DOHH2 (cell line): ENCODE measurements at regions not wholly inside any gene's neighbourhood (a gene's known extent, or its start where the extent isn't known, plus 50 kb on each side); places are given as distances from the start of the nearest gene placed in this dataset.

Source experiments
- H3F3A ChIP-seq: fragments of 200-600 bp; sonication (generic), shearing (Covaris generic); 2 replicates; pipeline ENCODE4 v1.6.0; 2016; ENCODE audit warnings: antibody characterized with exemption, mild to moderate bottlenecking; ENCODE audit not compliant: control insufficient read depth, insufficient read depth
- H3K27ac ChIP-seq: fragments of 200-600 bp; sonication (generic); 2 replicates; pipeline ENCODE4 v1.5.1; 2014; ENCODE audit warnings: low read depth, mild to moderate bottlenecking, low read length, moderate library complexity
- H3K27me3 ChIP-seq: fragments of 200-600 bp; sonication (generic); 2 replicates; pipeline ENCODE4 v1.6.1; 2014; ENCODE audit warnings: mild to moderate bottlenecking, low read length, mixed read lengths; ENCODE audit not compliant: control insufficient read depth
- H3K36me3 ChIP-seq: fragments of 200-600 bp; sonication (generic); 2 replicates; pipeline ENCODE4 v1.6.1; 2014; ENCODE audit warnings: mild to moderate bottlenecking, low read length, moderate library complexity, mixed read lengths; ENCODE audit not compliant: control insufficient read depth
- H3K4me1 ChIP-seq: fragments of 200-600 bp; sonication (generic); 2 replicates; pipeline ENCODE4 v1.6.1; 2014; ENCODE audit warnings: mild to moderate bottlenecking, low read length, mixed read lengths; ENCODE audit not compliant: control insufficient read depth
- H3K4me2 ChIP-seq: fragments of 200-600 bp; sonication (generic); 2 replicates; pipeline ENCODE4 v1.6.0; 2014; ENCODE audit warnings: mild to moderate bottlenecking, low read length, moderate library complexity
- H3K4me3 ChIP-seq: fragments of 200-600 bp; sonication (generic); 2 replicates; pipeline ENCODE4 v1.5.1; 2014; ENCODE audit warnings: mild to moderate bottlenecking, low read length, mixed read lengths
- H3K79me2 ChIP-seq: fragments of 200-600 bp; sonication (generic); 2 replicates; pipeline ENCODE4 v1.6.1; 2014; ENCODE audit warnings: mild to moderate bottlenecking, low read length, mixed read lengths; ENCODE audit not compliant: control insufficient read depth
- H3K9me2 ChIP-seq: fragments of 200-600 bp; sonication (generic); replicated peaks from 2 replicates; pipeline ENCODE4 v1.6.1; 2014; ENCODE audit warnings: mild to moderate bottlenecking, low read length, mixed read lengths; ENCODE audit not compliant: control insufficient read depth
- H3K9me3 ChIP-seq: fragments of 200-600 bp; sonication (generic); 2 replicates; pipeline ENCODE4 v1.6.1; 2014; ENCODE audit warnings: antibody characterized with exemption, low read length, mixed read lengths; ENCODE audit not compliant: control insufficient read depth, insufficient read depth
- H4K20me1 ChIP-seq: fragments of 200-600 bp; sonication (generic); 2 replicates; pipeline ENCODE4 v1.6.0; 2014; ENCODE audit warnings: low read depth, mild to moderate bottlenecking, antibody characterized with exemption, low read length, moderate library complexity; ENCODE audit not compliant: control insufficient read depth, insufficient read depth
- EZH2phosphoT487 ChIP-seq: fragments of 200-600 bp; sonication (generic); IDR thresholded peaks from 2 replicates; pipeline ENCODE4 v1.6.1; 2017; ENCODE audit warnings: borderline replicate concordance, mild to moderate bottlenecking, antibody characterized with exemption, low read length, moderate library complexity, mixed read lengths
- TF ChIP-seq, protein P1 (sequence below): fragments of 200-600 bp; sonication (generic); IDR thresholded peaks from one replicate; pipeline ENCODE4 v1.5.1; 2014; ENCODE audit warnings: antibody characterized with exemption, mild to moderate bottlenecking, low read depth, low read length; ENCODE audit not compliant: poor library complexity, severe bottlenecking

DNA sequence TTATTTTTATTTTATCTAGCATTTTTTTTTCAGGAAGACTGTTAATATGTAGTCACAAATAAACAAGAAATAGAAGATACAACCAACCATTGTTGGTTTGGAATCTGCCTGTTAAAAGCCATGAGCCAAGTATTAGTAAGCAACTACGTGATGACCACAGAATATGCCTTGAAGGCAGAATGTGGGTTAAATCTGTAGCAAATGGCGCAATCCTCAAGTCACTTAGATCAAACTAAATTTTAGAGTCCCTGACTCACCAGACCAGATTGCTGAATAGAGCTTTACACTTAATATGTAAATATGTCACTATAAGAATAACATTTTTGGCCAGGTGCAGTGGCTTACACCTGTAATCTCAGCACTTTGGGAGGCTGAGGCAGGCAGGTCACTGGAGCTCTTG lies 800.1 kb upstream of the CITED2 start:
- Histone ChIP-seq H3K36me3 (no peaks in the 10 kb centered on the region), H3K4me3 (no peak overlapping the region), H3K27me3 (no peaks in the 10 kb centered on the region), H3K4me2 (no peak overlapping the region), H3K27ac (no peak overlapping the region), H4K20me1 (no peaks in the 10 kb centered on the region), H3F3A (no peaks in the 10 kb centered on the region; the same call in 1 of the 2 replicates), H3K9me3 (no peaks in the 10 kb centered on the region), H3K79me2 (no peaks in the 10 kb centered on the region), H3K4me1 (no peaks in the 10 kb centered on the region), H3K9me2 (no peaks in the 10 kb centered on the region)
- TF ChIP-seq, protein P1, sequence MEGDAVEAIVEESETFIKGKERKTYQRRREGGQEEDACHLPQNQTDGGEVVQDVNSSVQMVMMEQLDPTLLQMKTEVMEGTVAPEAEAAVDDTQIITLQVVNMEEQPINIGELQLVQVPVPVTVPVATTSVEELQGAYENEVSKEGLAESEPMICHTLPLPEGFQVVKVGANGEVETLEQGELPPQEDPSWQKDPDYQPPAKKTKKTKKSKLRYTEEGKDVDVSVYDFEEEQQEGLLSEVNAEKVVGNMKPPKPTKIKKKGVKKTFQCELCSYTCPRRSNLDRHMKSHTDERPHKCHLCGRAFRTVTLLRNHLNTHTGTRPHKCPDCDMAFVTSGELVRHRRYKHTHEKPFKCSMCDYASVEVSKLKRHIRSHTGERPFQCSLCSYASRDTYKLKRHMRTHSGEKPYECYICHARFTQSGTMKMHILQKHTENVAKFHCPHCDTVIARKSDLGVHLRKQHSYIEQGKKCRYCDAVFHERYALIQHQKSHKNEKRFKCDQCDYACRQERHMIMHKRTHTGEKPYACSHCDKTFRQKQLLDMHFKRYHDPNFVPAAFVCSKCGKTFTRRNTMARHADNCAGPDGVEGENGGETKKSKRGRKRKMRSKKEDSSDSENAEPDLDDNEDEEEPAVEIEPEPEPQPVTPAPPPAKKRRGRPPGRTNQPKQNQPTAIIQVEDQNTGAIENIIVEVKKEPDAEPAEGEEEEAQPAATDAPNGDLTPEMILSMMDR = no peak
- TF ChIP-seq EZH2phosphoT487 = no peak

GRCh38 chr6:140168365-140168764 lies 793.9 kb upstream of the CITED2 start:
- Histone ChIP-seq H3F3A (no peaks in the 10 kb centered on the region; the same call in 1 of the 2 replicates), H3K27me3 (no peaks in the 10 kb centered on the region), H3K27ac (no peak overlapping the region), H3K36me3 (no peaks in the 10 kb centered on the region), H4K20me1 (no peaks in the 10 kb centered on the region), H3K4me2 (no peak overlapping the region), H3K9me3 (no peaks in the 10 kb centered on the region), H3K9me2 (no peaks in the 10 kb centered on the region), H3K4me1 (no peaks in the 10 kb centered on the region), H3K79me2 (no peaks in the 10 kb centered on the region), H3K4me3 (no peak overlapping the region)
- no peak for TF ChIP-seq EZH2phosphoT487
- TF ChIP-seq, protein P1 = no peak

DNA sequence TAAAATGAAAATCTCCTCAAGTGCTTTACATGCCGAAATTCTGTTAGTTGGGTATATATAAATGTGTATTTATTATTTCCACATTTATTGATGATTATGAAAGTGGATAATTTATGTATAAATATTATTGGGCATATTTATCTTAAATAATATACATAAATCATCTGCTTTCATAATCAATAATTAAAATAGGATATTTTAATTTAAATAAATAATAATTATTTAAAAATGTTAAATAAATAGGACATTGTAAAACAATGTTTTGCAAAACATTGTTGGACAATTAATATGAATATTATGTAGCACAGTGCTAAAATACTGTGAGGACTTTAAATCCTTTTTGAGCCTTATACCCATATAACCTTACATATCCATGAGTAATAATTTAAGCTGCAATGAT lies 786.5 kb upstream of the CITED2 start:
- Histone ChIP-seq H3K4me2 (no peak overlapping the region), H3K9me3 (no peaks in the 10 kb centered on the region), H3K36me3 (no peaks in the 10 kb centered on the region), H3K9me2 (no peaks in the 10 kb centered on the region), H3K4me1 (no peaks in the 10 kb centered on the region), H3K4me3 (no peak overlapping the region), H3K79me2 (no peaks in the 10 kb centered on the region), H3K27me3 (no peaks in the 10 kb centered on the region), H3F3A (no peaks in the 10 kb centered on the region), H3K27ac (no peak overlapping the region), H4K20me1 (no peaks in the 10 kb centered on the region)
- TF ChIP-seq, protein P1 = no peak
- TF ChIP-seq EZH2phosphoT487 = no peak

GRCh38 chr6:140160494-140160893 lies 786.0 kb upstream of the CITED2 start:
- Histone ChIP-seq H3K9me3 (no peaks in the 10 kb centered on the region), H3K4me3 (no peak overlapping the region), H3K27me3 (no peaks in the 10 kb centered on the region), H3K27ac (no peak overlapping the region), H3K36me3 (no peaks in the 10 kb centered on the region), H3K4me2 (no peak overlapping the region), H3K9me2 (no peaks in the 10 kb centered on the region), H4K20me1 (no peaks in the 10 kb centered on the region), H3K79me2 (no peaks in the 10 kb centered on the region), H3K4me1 (no peaks in the 10 kb centered on the region), H3F3A (no peaks in the 10 kb centered on the region)
- no peak for TF ChIP-seq EZH2phosphoT487
- TF ChIP-seq, protein P1 = no peak
